GM21737 (cell line): ENCODE measurements at regions not wholly inside any gene's neighbourhood (a gene's known extent, or its start where the extent isn't known, plus 50 kb on each side); places are given as distances from the start of the nearest gene placed in this dataset.
A peak's percentile ranks its signal among the peaks of the same experiment; 100 is the strongest.

Source experiments
- ATAC-seq: cut with Tn5 transposase; IDR thresholded peaks from one replicate; pipeline ENCODE4 v1.9.1; 2021; ENCODE audit warnings: mild to moderate bottlenecking, moderate library complexity; ENCODE audit not compliant: unreplicated experiment

DNA sequence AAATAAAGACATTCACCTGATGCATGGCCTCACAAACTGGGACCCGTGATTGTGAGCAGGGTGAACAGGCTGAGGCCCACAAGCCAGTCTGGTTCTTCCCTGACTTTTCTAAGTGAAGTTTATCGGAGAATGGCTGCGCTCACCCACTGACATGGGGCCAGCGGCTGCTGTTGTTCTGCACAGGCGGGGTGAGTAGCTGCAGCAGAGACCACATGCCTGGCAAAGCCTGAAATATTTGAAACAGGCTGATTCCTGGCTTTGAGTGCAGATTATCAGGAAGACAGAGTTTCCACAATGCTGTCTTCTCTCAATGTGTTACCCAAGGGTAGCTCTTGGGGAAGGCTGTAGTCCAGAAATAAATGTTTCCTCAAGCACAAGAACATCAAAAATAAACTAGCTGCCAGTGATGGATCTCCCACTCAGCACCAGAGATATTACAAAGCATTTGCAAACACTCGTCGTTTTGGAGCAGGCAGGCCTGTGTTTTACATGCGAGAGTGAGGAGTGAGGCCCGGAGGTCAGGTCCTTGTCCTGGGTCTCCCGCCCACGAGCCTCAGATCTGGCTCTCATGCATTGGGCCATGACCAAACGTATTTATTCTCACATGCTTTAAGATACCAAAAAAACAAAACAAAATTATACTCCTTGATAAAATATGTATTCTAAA, 647.1 kb downstream of the GALR1 start:
- no peak for ATAC-seq

DNA sequence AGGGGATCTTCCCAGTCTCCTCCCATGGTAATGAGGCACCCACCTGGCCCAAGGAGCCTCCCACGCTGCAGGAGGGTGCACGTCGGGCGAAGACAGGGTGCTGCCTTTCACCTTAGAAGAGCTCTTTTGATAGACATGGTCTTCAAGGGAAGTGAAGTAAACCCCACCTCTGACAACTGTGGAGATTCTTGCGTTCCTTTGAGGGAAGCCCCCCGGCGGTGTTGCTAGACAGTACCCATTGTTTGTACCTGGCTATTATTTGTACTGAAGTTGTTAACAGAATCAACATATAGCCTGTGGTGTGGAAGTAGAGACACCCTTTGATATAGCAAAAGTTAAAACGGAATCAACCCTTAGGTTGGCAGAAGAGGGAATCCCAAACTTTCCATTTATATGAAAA, 648.0 kb downstream of the GALR1 start:
- no peak for ATAC-seq

DNA sequence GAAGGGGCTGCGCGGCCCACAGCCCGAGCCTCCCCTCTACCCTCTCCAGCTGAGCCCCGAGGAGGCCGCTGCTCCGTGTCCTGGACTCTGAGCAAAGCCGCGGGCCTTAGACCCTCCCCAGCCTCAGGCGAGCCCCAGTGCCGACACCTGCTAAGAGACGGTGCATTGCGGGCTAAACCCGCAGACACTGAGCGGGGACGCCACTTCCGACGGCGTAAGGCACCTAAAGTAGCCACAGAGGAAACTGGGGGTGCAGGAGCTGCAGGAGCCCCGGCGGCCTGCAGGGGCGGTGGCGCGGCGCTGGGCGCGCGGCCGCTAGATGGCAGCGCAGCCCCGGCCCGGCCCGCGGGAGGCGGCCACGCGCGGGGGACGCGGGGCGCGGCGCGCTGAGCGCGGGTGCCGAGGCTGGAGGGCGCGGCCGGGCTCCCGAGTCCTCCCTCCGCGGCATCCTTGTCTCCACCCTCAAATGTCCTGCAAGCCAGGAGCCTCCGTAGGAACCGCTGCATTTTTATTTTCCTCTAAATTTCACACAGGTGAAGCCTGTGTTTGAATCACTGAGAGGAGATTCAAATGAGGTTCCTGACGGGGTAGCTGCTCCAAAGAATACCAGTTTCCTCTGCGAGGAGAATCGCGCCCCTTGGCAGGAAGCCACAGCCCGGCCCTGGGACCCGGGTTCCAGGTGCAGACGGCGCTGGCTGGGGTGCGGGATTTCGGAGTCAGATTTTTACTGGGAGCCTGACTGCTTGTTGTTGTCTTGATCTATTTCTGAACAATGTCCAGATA, 650.5 kb downstream of the GALR1 start:
- ATAC-seq, result peak; percentile 99

DNA sequence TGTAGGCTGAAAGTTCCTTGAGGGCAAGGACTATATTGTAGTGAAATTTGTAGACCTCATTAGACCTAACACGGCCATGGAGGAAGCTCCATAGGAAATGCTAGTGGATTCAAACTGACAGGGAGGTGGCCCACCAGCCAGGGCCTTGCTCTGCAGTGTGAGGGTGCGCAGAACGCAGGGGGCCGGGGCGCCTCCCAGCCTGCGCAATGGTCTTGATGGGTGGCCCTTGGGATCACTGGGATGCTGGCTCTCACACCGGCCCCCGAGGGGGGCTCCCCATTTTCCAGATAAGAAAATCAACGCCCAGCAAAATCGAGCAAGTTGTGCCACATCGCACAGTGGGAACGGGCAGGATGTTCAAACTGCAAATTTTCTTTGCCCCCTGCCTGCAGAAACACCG, 655.4 kb downstream of the GALR1 start:
- no peak for ATAC-seq

DNA sequence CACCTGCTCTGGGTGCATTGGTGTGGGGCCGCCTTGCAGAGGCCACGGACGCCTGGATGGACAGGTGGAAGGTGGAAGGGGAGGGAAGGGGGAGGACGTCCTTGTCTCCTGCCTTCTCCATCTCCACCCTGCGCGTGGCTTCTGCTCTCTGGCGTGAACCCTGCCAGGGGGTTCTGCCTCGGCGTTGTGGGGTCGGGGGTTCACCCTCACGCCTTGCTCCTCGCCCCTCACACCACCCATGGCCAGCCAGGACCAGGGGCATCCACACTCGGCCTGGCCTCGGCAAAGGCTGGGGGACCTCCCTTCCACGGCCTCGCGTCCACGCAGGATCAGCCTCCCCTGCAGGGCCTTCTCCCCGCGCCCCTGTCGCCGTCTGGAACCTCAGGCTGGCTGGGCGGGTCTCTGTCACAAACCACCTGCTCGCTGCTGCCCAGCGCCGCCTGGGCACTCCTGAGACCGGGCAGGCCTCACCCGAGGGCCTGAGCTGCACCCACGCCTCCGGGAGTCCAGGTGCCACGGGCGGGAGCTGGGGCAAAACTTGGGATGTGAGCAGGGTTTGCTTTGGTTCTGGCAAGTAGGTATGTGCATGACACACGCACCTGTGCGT, 655.9 kb downstream of the GALR1 start:
- no peak for ATAC-seq

DNA sequence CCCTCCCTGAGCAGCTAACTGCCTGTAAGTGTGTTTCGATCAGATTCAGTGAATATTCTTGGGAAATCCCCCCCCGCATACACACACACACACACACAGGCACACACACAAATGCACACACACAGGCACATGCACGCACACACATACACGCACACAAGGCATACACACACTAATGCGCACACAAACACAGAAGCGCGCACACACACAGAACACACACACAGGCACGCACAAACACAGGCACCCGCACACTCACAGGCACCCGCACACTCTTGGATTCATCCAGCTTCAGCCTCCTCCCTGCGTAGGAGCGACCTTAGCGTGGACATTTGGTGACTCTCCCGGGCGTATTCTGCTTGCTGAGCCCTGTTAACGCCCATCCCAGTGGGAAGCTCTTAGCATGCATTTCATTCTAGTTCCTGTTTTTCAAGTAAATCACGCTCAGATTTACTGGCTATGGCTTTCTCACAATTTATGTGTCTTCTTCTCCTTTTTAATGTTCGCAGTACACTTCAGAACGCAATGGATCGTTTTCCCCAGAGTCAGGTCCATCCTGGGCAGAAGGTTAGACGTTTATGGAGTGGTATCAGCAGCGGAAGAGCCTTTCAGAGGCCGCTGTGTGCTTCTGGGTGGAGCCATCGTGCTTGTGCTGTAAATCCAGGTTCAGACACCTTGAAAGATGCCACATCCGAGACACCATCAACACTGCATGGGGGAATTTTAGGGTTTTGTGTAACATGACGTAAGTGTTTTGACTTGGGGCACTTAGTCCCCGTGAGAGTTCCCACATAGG, 656.6 kb downstream of the GALR1 start:
- no peak for ATAC-seq

DNA sequence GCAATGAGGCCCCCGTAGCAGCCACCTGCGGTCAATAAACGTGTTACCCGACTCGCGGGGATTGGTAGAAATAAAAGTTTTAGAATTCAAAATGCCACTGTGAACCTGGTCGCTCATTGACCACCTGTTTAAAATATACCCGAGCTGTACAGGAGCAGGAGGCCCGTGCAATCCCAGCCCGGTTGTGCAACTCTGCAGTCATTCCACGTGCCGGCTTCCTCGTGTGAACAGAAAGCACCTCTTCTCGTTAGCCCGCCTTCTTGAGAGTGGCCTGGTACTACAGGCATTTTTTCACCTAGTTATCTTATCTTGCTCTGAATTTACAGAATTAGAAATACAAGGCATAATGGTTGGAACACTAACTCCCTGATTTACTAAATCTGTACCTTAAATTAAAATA, 660.7 kb downstream of the GALR1 start:
- ATAC-seq, result no peak

DNA sequence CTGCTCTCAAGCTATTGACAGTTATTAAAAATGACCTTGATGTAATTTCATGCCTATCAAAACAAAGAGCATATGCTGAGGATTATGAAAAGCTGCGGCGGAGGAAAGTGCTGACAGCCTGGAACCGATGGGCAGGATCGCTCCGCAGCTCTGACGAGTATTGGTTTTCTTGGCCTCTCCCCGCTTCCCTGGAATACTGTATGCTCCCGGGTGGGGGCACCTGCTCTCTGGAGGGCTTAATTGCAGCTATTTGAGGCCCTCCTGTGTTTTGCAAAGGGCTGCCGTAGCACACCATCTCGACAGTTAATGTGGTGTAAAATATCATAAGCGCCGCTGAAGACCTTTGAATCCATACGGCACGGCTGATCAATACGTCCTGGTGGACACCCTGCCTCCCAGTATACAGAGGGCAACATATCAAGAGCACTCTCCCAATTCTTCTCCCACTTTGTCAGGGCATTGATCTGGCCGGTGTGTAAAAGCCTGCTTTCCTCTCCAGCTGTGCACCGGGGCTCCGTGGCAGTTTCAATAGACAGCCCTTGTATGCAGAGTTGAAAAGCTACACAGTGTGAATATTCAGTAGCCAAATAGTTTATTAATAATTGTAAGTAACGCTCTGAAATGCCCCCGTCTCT, 662.4 kb downstream of the GALR1 start:
- ATAC-seq, result no peak

DNA sequence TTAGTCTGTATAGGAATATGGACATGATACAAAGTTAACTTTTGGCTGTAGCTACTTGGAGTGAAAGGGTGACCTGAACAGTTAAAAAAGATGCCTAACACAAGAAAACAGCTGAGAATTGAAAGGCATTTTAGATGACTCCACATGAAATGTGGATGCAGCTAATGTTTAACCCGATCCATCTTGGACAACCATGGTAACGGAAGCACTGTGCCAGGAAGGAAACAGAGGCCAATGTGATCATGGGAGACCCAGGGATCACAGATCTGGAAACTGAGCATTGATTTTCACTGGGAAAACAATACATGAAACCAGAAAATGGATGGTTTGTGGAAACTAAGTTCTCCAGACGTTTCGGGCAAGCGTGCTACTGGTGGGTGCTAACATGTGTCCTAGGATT, 669.1 kb downstream of the GALR1 start:
- ATAC-seq, result no peak

DNA sequence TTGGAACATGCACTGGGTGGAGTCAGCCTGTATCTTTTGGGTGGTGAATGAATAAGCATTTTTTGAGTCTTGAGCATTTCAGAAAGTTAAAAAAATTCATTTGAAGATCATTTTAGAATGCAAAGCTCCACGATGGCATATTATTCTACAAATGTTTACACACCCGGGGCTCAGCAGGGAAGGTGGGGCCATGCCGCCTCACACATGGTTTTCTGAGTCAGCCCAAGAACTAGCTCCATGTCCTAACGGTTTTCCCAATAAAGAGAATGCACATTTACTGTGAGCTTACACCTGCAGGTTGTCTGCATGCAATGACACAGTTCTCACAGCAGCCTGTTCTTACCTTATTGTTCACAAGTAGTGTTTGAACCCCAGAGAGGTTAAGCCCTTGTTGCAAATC, 670.3 kb downstream of the GALR1 start:
- ATAC-seq, result no peak

DNA sequence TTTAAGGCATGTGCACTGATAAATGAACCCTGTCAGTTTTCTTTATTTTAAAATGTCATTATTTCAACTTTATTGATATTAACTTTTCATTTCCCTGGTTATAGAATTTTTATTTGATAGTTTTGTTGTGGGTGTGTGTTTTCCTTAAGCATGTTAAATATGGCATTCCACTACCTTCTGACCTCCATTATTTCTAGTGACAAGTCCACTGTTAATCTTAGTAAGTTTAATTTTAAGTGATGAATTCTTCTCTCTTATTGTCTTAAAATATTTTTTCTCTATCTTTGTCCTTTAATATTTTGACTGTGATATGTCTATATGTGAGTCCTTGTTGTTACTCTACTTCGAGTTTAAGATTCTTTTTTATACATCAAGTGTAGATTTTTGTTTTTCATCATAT, 685.7 kb downstream of the GALR1 start:
- ATAC-seq, result no peak

DNA sequence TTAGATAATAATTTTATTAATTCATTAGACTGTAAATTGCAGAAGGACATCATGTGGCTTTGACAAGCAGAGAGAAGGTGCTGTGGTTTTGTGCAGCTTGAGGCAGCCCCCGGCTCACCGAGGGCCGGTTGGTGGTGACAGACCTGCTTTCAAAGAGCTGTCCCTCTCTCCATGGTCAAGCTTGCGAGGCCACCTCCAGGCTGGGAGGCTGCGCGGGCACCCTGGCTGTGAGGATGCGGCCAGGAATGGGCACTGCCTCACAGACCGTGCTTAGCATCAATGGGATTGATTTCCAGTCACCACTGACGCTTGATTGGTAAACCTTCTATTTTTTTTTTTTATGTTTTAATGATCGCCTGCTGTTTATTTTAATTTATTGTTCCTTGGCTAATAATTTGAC, 690.9 kb downstream of the GALR1 start:
- no peak for ATAC-seq

DNA sequence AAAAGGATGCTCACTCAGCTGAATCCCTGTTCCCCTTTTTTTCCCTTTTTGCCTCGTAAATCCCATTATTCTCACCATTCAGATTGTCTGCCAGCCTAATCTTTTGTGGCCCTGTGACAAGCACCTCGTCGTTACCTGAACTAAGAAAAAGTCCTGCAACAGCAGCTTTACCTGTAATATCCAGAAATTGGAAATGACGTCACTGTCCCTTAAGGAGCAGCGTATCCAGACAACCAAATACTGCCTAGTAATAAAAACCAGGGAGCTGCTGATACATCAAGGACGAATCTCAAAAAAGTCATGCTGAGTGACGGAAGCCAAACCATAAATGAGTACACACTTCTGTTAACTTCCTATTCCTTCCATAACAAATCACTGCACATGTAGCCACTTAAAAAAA, 694.9 kb downstream of the GALR1 start:
- ATAC-seq, result no peak

DNA sequence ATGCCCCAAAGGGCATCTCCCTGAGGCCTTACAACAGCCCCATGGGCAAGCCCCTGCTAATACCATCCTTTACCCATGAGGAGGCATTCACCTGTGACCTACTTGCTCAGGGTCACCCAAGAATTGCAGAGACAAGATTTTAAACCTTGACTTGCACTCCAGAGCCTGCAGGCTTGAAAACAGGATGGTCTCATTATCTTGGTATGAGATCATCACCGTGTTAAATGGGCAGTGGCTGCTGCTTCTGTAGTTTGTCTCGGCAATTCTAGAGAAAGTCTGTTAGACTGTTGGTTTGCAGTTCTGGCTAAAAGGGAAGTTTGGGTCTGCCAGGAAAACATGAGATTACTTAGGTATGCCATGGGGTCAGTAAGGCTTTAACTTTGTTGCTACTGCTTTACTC, 698.9 kb downstream of the GALR1 start:
- ATAC-seq, result no peak

DNA sequence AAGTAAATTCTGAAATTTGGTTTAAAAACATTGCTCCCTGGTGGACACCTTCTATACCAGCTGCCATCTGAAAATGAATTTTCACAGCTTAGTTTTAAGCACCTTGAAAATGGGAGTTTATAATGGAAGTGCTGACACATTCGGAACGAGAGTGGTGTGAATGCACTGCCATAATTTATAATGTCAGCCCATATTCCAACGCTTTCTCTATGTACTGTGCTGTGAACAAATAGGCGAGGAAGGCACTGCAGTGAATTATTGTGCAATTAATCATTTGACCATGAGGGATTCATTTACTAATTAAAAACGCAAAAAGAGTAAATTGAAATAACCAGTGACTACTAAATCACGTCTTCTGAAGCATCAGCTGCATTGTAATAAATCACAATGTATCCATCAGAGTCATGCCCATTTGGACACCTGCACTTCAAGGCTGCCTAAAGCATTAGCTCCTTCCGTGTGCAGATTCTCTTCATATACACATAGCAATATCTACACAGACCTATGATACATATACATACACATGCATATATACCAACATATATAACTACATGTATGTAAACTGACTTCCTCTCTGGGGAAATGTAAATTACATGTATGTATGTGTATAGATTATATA, 699.8 kb downstream of the GALR1 start:
- ATAC-seq, result no peak

DNA sequence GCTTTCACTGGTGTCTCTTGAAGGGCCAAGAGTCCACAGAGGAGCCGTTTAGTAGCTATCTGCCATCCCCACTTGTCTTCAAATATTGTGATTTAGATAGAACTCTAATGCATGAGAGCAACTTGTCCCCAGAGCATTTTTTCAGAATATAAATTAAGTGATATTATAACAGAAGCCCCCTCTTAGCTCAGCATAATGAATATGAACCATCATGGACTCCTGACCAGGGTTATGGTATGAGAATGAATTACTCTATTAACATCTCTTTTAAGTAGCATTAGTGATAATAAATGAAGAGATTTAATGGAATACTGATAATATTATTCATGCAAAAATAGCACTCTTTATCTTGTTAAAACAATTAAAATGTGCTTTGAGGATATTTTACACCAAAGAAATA, 709.6 kb downstream of the GALR1 start:
- no peak for ATAC-seq

DNA sequence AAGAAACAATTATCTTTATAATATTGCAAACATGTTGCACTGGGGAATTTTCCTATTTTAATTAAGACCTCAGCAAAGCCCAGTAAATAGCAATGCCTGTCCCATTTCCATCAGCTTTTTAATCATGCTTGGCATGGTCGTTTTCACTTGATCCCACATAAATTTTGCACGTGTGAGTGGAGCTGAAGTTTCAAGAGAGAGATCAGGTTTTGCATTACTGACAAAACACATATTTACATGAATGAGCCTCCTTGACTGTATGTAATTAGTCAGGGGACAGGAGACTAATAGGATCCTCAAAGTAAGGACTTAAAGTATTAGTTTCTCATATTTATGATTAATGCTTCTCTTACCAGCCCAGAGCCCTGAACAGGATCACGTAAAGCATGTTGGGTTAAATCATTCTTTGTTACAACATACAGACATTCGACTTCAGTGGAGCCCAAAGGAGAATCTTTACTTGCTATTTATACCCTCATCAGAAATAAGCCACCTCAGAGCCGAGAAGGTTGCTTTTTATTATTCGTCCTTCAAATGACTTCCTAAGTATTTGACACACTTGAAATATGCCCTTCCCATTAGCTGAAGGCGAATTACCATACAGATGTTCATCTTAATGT, 711.3 kb downstream of the GALR1 start:
- ATAC-seq, result no peak

DNA sequence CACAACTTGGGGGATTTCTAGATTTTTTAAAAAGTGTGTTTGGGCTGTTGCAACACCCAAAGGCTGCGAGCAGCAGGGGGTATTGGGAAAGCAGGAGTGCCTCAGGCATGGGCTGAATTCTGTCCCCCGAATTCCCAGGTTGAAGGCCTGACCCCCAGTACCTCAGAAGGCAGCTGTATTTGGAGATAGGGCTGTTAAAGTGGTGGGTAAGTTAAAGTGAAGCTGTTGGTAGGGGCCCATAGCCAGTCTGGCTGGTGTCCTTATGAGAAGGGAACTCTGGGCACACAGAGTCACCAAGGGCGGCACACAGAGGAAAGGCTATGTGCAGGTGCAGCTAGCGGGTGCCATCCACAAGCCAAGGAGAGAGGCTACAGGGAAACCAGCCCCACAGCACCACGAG, 717.4 kb downstream of the GALR1 start:
- ATAC-seq, result no peak

DNA sequence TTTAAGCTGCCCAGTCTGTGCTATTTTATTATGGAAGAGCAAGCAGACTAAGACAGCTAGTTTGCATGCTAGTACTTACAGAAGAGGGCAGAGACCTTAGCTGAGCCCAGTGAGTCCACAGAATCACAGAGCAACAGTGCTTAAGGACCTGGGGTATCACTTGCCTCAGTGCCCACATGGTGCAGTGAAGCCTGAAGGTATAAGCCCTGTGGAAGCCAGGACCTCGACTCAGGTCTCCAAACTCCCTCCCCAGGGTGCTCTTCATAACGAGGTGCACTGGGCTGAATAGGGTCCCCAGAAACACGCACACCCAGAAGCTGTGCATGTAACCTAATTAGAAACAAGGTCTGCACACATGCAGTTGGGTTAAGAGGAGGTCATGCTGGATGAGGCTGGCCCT, 718.1 kb downstream of the GALR1 start:
- ATAC-seq, result no peak

DNA sequence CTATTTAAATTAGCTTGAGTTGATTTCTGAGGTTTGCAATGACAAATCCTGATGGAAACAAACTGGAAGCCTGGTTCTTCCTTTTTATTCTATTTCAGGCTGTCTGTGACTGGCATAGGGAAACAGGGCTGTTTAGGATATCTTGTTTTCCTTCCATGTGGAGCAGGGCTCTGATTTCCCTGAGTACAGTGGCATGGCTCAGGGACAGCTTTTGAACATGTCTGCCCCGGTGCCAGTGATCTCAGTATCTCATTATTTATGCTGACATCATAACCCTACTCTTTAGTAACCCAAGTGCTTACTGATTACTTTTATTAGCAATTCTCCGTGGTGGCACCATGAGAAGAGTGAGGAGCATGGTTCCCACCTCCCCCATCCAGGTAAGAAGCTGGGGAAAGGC, 720.3 kb downstream of the GALR1 start:
- no peak for ATAC-seq
